ENCODE measurements at regions not wholly inside any gene's neighbourhood (a gene's known extent, or its start where the extent isn't known, plus 50 kb on each side); places are given as distances from the start of the nearest gene placed in this dataset.
A peak's percentile ranks its signal among the peaks of the same experiment; 100 is the strongest.
"Not testable (repeated sequence)": the region's sequence is repeated elsewhere in the genome, so short reads cannot be mapped to it uniquely, and the experiment has no call there.

- no peak for DNase-seq
Measured at GRCh38 chr10:60614363-60614762, 163.9 kb upstream of the CDK1 start.

DNA sequence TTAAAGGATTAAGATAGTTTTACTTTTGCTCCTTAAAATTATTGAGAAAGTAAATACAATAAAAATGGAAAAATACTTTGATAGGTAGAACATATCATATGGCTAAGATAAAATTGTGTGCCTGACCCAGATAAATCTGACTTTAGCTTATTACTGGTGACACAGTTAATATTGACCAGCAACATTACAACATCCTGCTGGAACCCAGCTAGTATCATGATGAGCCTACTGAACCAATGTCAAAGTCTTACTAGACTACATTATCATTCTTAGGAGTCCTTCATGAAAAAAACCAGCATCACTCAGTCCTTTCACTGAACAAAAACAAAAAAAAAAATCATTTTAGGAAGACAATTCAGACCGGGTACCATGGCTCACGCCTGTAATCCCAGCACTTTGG, 164.8 kb upstream of the CDK1 start:
- no peak for DNase-seq

- no peak for DNase-seq
Measured at GRCh38 chr10:60611291-60611747, 167.0 kb upstream of the CDK1 start.

DNA sequence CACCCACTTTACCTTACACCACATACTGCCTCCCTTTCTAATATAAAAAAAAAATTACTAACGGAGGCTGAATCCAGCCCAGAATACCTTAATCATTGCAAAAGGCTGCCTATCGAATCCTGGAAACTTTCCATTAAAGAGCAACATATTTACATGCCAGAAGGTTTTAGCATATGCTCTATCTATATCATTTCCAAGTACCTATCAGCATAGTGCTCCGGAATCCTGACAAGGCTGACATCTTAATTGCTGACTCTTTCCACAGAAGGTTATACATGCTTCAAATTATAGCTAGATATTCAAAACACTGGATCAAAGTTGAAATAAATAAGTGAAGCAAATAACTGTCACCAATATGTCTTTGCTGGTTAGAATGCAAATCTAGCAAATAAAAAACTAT, 170.9 kb upstream of the CDK1 start:
- DNase-seq, result no peak

DNA sequence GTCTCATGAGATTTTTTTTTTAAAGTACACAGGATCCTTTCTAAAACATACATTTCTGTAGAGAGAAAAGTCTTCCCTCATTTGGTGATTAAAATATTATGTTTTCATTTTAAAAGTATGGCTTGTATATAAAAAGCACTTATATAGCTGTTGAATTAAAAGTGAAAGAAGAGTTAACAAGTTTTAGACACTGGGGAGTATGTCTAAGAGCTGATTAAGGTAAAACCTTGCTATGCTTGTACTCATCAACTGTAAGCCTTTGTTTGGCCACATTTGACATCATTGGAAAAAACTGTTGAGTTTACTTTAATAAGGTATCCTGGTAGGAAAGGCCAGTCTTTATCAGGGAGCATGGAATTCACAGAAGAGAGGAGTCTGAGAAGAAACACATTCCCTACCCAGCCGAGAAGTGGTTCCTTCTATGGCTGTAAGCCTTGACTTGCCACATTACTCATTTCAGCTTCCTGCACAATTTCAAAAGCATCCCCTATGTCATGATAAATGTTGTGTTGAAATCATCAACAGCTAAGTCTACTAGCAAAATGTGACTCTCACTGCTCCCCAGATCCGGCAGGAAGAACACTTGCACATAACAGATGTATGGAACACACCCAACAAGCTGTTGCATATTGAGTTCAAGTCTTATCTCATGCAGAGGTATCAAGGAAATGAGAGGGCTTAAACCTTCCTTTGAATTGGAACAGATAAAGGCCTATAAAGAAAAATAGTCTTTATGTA, 171.8 kb upstream of the CDK1 start:
- no peak for DNase-seq

DNA sequence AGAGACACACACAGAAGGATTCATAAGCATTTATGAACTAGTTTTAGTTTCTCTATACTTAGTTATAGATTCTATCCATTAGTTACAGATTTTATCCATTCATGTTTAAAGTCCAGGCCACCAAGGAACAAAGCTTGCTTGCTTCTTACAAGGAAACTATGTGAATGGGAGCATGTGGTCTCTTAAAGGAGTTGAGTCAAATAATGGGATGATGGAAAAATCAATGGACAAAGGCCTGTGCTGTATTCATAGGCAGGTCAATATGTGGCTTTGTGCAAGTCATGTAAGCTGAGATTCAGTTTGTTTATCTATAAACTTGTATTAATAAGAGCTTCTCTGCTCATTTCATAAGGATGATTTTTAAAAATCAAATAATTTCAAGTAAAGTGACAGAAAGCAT, 172.8 kb upstream of the CDK1 start:
- no peak for DNase-seq

DNA sequence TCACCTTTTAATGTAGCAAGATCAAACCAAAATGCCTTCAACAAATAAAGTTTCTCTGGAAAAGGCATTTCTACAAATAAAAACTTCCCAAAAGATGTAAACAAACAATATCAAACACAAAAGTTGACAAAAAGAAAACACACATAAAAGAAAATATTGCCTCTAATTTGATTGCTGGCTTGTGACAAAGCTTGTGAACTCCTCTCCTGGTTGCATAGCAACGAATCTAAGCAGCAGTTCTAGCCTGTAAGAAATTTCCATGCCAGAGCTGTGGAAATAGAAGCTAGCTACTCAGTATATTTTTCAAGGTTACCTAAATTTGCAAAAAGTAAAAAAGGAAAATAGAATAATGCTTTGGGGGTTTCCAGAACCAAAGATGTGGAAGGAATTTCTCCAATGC, 173.9 kb upstream of the CDK1 start:
- no peak for DNase-seq

DNA sequence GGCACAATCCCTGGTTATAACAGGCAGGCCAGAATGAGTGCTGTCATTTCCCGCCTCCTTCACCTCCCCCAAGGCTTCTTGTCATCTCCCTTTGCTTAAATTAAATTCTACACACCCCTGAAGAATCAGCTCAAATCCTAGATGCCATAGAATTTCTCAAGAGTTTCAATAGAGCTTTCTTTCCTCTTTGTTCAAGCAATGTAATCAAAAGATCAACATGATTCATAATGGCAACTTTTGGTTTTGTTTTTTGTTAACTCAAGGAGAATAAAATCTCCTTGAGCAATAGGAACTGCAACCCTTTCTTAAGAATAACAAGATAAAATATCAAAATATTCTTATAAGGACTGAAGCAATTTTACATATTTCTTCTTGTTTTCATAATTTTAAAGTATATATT, 180.8 kb upstream of the CDK1 start:
- no peak for DNase-seq

GRCh38 chr10:60595852-60596251, 182.4 kb upstream of the CDK1 start:
- DNase-seq, result no peak

GRCh38 chr10:60594476-60595051, 183.7 kb upstream of the CDK1 start:
- no peak for DNase-seq

DNA sequence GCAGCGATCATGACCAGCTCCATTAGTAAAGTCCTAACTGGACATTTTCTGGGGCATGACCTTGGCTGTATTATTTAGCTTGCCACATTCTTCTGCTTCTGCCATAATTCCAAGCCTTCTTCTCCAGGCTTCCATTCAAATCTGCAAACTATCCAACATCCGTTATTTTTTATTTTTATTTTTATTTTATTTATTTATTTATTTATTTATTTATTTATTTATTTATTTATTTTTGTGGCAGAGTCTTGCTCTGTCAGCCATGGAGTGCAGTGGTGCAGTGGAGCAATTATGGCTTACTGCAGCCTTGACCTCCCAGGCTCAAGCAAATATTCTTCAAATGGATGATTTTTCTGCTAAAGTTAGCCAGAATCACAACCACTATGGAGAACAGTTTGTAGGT, 187.2 kb upstream of the CDK1 start:
- no peak for DNase-seq

GRCh38 chr10:60589376-60589775, 188.9 kb upstream of the CDK1 start:
- DNase-seq, result no peak

DNA sequence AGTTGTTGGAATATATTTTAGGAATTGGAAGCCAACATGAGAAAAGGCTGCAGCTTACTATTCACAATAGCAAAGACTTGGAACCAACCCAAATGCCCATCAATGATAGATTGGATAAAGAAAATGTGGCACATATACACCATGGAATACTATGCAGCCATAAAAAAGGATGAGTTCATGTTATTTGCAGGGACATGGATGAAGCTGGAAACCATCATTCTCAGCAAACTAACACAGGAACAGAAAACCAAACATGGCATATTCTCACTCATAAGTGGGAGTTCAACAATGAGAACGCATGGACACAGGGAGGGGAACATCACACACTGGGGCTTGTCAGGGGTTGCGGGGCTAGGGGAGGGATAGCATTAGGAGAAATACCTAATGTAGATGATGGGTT, 192.1 kb upstream of the ANK3 start:
- not testable (repeated sequence) for DNase-seq

DNA sequence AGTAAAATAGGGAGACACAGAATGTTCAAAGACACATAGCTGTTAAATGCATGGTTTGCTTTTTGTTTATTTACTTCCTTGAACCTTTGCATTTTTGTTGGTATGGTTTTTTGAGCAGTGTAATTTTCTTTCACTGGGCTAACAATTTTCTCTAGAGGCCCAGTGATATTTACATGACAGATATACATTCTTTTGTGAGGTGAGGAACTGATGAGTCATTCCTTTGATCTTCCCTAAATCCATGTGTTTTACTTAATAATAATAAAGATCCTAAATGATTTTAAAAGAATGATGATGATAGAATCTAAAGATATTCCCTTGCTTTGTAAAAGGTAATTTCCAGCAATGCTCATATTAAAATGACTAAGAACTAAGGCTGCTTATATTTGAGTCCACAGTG, 188.5 kb upstream of the ANK3 start:
- no peak for DNase-seq

DNA sequence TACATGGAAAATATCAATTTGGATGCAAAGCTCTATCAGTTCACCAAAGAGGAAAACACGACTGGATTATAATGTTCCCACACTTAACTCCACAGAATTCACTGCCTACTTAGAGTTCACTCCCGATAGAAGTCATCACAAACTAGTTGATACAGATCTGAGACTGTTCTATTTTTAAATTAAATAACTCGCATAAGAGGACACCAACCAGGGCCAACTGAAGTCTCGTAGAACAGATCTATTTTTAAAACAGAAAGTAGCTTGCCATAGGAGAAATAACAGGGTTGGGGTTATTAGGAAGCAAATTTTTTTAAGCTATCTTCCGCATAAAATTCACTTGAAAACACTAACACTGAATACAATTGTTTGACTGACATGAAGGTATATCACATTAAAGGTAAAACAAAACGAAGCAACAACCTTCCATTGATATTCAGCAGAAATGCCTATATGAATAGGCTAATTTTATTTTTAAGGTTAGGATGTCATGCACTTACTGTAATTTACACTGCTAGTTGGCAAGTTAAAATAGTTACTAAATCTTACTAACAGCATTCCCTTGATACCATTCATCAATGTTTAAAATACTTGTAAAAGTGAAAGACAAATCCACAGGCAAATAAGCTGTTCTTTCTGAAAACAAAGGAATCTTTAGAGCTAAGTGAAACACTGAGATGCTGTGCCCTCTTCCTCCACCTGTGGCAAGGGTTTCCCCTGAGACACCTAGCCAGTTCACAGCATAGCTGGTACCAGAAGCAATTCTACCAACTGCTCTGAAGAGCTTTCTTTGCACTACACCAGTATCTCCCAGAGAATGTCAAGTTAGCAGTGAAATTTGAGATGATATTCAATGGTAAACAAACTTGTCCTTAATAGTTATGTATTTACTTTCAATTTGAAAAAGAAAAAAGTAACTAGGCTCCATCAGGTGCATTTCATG, 186.7 kb upstream of the ANK3 start:
- no peak for DNase-seq

DNA sequence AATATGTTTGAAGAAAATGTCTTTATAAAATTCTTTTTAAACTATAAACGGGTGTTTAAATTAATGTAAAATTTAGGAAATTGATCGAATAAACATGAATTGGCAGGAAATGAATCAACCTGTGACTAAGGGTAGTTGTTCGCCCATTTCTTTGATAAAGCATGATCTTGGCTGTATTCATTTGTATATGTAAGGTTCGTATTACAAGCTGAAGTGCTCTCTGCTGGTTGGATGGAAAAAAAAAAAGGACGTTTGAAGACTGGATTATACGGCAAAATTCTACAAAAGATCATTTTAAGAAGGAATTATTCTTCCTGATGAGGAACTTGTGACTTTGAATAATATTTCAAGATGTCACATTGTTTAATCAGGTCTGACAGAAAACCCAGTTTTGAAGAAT, 185.4 kb upstream of the ANK3 start:
- DNase-seq, result no peak

- DNase-seq, result no peak
Measured at GRCh38 chr10:60574388-60574787, 184.7 kb upstream of the ANK3 start.

- DNase-seq, result no peak
Measured at GRCh38 chr10:60573336-60573735, 183.7 kb upstream of the ANK3 start.

GRCh38 chr10:60572511-60573194, 183.0 kb upstream of the ANK3 start:
- peak; percentile 55 for DNase-seq

DNA sequence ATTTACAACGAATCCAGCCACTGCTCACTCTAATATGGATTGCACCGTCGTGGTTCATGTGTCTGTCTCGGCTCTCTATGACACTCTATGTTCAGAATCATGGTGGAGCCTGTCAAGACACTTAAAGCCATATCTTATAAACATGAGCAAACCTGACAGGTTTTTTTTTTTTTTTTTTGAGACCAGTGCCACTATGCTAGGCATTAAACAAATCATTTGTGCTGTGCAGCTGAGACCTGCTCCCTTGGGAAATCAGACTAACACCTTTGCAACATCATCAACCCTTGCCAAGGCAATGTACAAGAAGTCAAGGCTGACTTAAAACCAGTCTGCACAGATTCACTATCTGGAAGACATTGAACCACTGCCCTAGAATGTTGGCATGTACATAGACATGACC, 181.2 kb upstream of the ANK3 start:
- no peak for DNase-seq

GRCh38 chr10:60570272-60570865, 180.7 kb upstream of the ANK3 start:
- DNase-seq, result no peak

GRCh38 chr10:60569681-60570080, 180.0 kb upstream of the ANK3 start:
- no peak for DNase-seq

GRCh38 chr10:60566096-60566495, 176.4 kb upstream of the ANK3 start:
- DNase-seq, result no peak

All from NCI-H1092 treated with DMSO at 0.1 percent for 48 hours (cell line).